BLaER1 treated with 17β-estradiol and CSF1 and Interleukin-3, amounts not matched to agents 10 nM and 100 nM (cell line): ENCODE measurements at regions not wholly inside any gene's neighbourhood (a gene's known extent, or its start where the extent isn't known, plus 50 kb on each side); places are given as distances from the start of the nearest gene placed in this dataset.

ENCODE experiments used
- H3K27ac ChIP-seq, 11 experiments: shearing (Covaris generic); formaldehyde crosslinking; 2 replicates each; pipeline ENCODE4 v1.8.1; 2022
- H3K27me3 ChIP-seq, 11 experiments: shearing (Covaris generic); formaldehyde crosslinking; 2 replicates each; pipeline ENCODE4 v1.8.1; 2022
- H3K36me3 ChIP-seq, 11 experiments: shearing (Covaris generic); formaldehyde crosslinking; 2 replicates each; pipeline ENCODE4 v1.8.1; 2022
- H3K4me1 ChIP-seq, 10 experiments: shearing (Covaris generic); formaldehyde crosslinking; 2 replicates each; pipeline ENCODE4 v1.8.1; 2022
- H3K4me2 ChIP-seq, 11 experiments: shearing (Covaris generic); formaldehyde crosslinking; 2 replicates each; pipeline ENCODE4 v1.8.1; 2022
- H3K4me3 ChIP-seq, 10 experiments: shearing (Covaris generic); formaldehyde crosslinking; 2 replicates each; pipeline ENCODE4 v1.8.1; 2022
- H3K9ac ChIP-seq, 11 experiments: shearing (Covaris generic); formaldehyde crosslinking; 2 replicates each; pipeline ENCODE4 v1.8.1; 2022
- H3K9me3 ChIP-seq, 11 experiments: shearing (Covaris generic); formaldehyde crosslinking; replicated peaks in 1 of 11; 2 replicates each; pipeline ENCODE4 v1.8.1; 2022
- H4K20me1 ChIP-seq, 11 experiments: shearing (Covaris generic); formaldehyde crosslinking; 2 replicates each; pipeline ENCODE4 v1.8.1; 2022
- Cebpa-rat ChIP-seq, 11 experiments: shearing (Covaris generic); IDR thresholded peaks; 2 replicates each; pipeline ENCODE4 v1.8.1; 2022

DNA sequence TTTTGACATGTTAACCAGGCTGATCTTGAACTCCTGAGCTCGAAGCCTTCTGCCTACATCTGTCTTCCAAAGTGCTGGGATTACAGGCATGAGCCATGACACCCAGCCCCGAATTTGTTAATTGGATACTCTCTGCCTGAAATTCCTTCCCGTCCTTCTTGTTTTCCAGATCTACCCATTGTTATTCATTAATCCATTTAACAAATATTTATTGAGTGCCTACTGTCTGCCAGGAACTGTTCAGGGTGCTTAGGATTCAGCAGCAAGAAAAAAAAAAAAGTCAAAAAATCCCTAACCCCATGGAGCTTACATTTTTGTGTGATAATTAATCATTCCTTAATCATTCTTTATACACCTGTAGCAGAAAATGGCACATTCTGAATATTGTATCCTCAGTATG lies 206.8 kb upstream of the FOXD3 start:
- Histone ChIP-seq H3K27ac (no peak overlapping the region), H3K4me1 (peaks cover 0 to 18% (median 3%) of the 10 kb centered on the region in 10 experiments; a peak in 10 of 20 replicates), H3K27me3 (no peaks in the 10 kb centered on the region), H3K9ac (no peak overlapping the region), H4K20me1 (no peaks in the 10 kb centered on the region), H3K36me3 (no peaks in the 10 kb centered on the region), H3K9me3 (no peaks in the 10 kb centered on the region), H3K4me2 (peak overlapping the region in 5 of 11 experiments; percentile 7 to 51 (median 26); a peak in 5 of 22 replicates), H3K4me3 (no peak overlapping the region)
- no peak for TF ChIP-seq Cebpa-rat (IDR thresholded peaks at IDR 0.05)

DNA sequence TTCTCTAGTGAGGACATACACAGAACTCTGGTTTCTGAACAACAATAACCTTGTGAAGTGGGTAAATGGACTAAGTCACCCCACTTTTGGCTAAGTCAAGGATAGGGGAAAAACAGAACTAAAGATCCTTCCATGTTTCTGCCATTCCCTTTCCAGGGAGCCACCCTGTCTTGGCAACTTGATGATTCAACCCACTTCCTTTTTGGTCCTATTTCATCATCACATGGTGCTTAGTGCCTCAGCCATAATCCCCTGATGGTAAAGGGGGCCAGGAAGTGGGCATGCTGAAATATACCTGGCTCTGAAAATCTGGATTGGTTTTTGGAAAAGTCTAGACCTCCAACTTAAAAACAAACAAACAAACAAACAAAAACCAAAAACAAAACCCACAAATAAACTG lies 206.4 kb upstream of the FOXD3 start:
- peak overlapping the region in 5 of 11 experiments; percentile 7 to 51 (median 26); a peak in 7 of 22 replicates for H3K4me2 ChIP-seq
- H3K9me3 ChIP-seq: no peaks in the 10 kb centered on the region
- H3K27me3 ChIP-seq: no peaks in the 10 kb centered on the region
- H3K4me3 ChIP-seq: no peak overlapping the region
- TF ChIP-seq Cebpa-rat (IDR thresholded peaks at IDR 0.05): peak in 2 of 11 experiments; percentile 14 to 29; a peak in 2 of 22 replicates
- H3K36me3 ChIP-seq: no peaks in the 10 kb centered on the region
- no peak overlapping the region for H3K9ac ChIP-seq
- peaks cover 0 to 18% (median 3%) of the 10 kb centered on the region in 10 experiments; a peak in 10 of 20 replicates for H3K4me1 ChIP-seq
- no peaks in the 10 kb centered on the region for H4K20me1 ChIP-seq
- H3K27ac ChIP-seq: no peak overlapping the region

DNA sequence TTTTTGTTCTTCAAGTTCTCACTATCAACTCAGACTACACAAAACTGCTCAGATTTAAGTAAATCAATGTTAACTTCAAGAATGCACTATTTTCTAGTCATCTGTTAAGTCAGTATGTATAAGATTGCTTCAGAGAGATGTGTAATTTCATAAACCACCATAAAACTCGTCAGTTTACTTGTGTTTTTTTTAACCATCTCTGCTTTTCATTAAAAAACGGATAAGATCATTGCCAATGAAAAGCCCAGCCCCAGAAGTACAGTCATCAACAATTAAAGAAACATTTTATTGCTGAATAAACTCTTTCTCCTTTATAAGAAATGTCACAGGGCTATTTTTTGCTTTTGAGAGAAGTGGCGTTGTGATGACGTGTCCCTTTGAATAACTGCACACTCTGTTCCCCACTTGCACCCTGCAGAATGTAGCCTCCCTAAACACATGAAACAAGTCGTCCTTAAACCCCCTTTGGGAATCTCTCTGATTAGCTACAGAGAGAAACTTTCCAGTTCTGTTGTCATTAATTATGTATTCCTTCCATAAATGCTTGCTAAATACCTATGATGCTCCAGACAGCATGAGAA lies 202.7 kb upstream of the FOXD3 start:
- Histone ChIP-seq H3K9me3 (no peaks in the 10 kb centered on the region), H4K20me1 (no peaks in the 10 kb centered on the region), H3K36me3 (no peaks in the 10 kb centered on the region), H3K27me3 (no peaks in the 10 kb centered on the region), H3K9ac (no peak overlapping the region), H3K27ac (no peak overlapping the region), H3K4me2 (no peak overlapping the region), H3K4me1 (peaks cover 0 to 17% (median 4%) of the 10 kb centered on the region in 10 experiments; a peak in 10 of 20 replicates), H3K4me3 (no peak overlapping the region)
- TF ChIP-seq Cebpa-rat (IDR thresholded peaks at IDR 0.05): no peak

DNA sequence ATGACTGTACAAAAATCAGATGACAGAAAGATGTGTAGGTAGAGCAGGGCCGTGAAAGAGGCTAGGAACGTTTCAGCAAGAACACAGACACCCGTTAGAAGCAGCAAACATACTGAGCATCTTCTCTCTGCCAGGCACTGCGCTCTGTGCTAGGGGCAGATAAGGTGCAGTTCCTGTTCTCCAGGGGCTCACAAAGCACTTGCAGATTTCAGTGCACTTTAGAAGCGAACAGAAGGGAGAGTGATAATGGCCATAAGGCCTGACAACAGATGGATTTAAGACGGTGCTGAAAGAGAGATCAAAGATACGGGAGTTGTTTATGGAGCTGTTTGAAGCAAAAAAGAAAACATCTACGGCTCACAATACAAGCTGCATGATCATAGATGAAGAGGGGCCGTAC lies 200.3 kb upstream of the FOXD3 start:
- no peaks in the 10 kb centered on the region for H3K9me3 ChIP-seq
- H3K36me3 ChIP-seq: no peaks in the 10 kb centered on the region
- TF ChIP-seq Cebpa-rat (IDR thresholded peaks at IDR 0.05): no peak
- H3K4me2 ChIP-seq: no peak overlapping the region
- no peaks in the 10 kb centered on the region for H4K20me1 ChIP-seq
- H3K4me1 ChIP-seq: peaks cover 0 to 17% (median 2%) of the 10 kb centered on the region in 10 experiments; a peak in 5 of 20 replicates
- no peak overlapping the region for H3K4me3 ChIP-seq
- no peak overlapping the region for H3K27ac ChIP-seq
- H3K9ac ChIP-seq: no peak overlapping the region
- no peaks in the 10 kb centered on the region for H3K27me3 ChIP-seq

DNA sequence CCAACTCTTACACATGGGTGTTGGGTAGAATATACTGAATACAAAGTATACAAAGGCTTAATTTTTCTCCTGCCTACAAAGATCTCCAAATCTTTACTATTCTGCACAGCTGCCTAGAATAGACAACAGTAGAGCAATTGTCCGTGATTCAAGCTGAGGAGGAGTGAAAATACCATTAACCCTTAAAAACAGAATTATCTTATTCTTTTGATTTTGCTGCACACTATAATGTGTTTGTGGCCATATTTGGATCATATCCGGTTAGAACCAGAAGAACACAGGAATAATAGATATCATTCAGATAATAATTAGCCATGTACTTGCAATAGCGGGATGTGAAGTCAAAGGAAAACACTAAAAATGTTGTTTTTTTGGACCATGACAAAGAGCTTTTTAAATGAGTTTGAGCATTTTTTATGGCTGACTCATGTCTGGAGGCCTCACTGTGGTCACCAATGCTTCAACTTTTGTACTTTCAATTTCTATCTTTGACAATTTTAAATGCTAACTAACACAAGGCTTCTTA lies 197.6 kb upstream of the FOXD3 start:
- no peak overlapping the region for H3K4me3 ChIP-seq
- no peaks in the 10 kb centered on the region for H3K36me3 ChIP-seq
- peak overlapping the region in 4 of 11 experiments; percentile 12 to 56 (median 32); a peak in 5 of 22 replicates for H3K27ac ChIP-seq
- TF ChIP-seq Cebpa-rat (IDR thresholded peaks at IDR 0.05): no peak
- no peak overlapping the region for H3K9ac ChIP-seq
- H3K4me1 ChIP-seq: peaks cover 0 to 17% (median 2%) of the 10 kb centered on the region in 10 experiments; a peak in 5 of 20 replicates
- H3K4me2 ChIP-seq: peak overlapping the region in 5 of 11 experiments; percentile 17 to 51 (median 34); a peak in 7 of 22 replicates
- H3K27me3 ChIP-seq: no peaks in the 10 kb centered on the region
- H3K9me3 ChIP-seq: no peaks in the 10 kb centered on the region
- no peaks in the 10 kb centered on the region for H4K20me1 ChIP-seq

DNA sequence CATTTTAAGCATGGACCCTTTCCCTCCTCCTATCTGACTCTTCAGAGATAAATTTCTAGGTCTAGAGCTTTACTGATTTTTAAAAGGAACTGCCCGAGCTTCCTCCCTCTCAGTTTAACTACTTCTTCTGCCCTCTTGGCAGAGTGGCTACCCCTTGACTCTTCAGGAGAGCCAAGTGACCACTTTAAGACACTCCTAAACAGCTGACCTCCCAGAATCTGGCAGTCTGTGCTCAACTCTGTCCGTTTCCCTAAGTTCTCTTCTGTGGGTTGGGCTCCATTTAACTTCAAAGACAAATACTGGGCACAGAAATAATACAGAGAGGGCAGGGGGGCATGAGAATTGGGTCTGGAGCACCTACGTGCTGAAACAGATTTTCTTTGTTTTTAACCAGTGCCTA lies 196.3 kb upstream of the FOXD3 start:
- Histone ChIP-seq H3K9ac (no peak overlapping the region), H3K27me3 (no peaks in the 10 kb centered on the region), H3K9me3 (no peaks in the 10 kb centered on the region), H3K4me2 (no peak overlapping the region), H3K4me3 (no peak overlapping the region), H3K36me3 (no peaks in the 10 kb centered on the region), H3K4me1 (peaks cover 0 to 17% (median 2%) of the 10 kb centered on the region in 10 experiments; a peak in 5 of 20 replicates), H4K20me1 (no peaks in the 10 kb centered on the region), H3K27ac (no peak overlapping the region)
- TF ChIP-seq Cebpa-rat (IDR thresholded peaks at IDR 0.05): no peak

DNA sequence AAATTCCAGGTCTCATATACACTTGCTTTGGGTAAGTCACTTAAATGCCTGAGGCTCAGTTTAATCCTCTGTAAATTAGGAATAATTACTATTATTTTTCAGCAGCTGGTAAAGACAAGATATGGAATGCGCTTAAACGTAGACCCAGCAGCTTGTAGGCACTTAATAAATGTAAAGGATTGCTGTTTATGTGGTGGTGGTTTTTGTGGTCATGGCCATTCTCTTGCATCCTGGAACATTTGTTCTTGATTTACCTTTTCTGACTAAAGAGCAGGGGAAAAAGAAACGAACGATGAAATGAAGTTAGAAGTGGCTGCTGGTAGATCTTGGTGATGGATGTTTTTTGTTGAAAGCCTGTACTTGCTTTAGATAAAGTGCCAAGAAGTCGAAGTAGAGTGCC lies 195.0 kb upstream of the FOXD3 start:
- Histone ChIP-seq H3K4me3 (no peak overlapping the region), H3K36me3 (no peaks in the 10 kb centered on the region), H3K27me3 (no peaks in the 10 kb centered on the region), H3K4me1 (peaks cover 0 to 17% (median 2%) of the 10 kb centered on the region in 10 experiments; a peak in 5 of 20 replicates), H3K27ac (no peak overlapping the region), H3K9me3 (no peaks in the 10 kb centered on the region), H3K4me2 (no peak overlapping the region), H4K20me1 (no peaks in the 10 kb centered on the region), H3K9ac (no peak overlapping the region)
- no peak for TF ChIP-seq Cebpa-rat (IDR thresholded peaks at IDR 0.05)

DNA sequence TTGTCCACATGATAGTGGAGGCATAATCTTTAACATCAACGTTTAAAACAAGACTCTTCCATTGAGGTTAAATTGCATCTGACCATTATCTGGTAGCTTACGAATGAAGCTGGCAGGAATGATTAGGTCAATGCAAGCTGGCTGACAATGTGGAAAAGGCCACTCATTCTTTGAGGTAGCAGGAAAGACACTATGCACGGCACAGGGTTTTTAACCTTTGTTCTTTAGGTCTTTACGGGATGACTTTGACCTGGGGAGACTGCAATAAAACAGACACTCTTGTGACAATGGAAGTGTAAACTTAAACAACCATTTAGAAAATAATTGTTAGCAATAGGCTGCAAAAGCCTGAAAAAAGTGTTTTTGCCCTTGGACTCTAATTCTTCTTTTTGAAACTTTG lies 193.8 kb upstream of the FOXD3 start:
- H3K4me1 ChIP-seq: peaks cover 0 to 17% (median 2%) of the 10 kb centered on the region in 10 experiments; a peak in 5 of 20 replicates
- no peak overlapping the region for H3K9ac ChIP-seq
- no peaks in the 10 kb centered on the region for H3K9me3 ChIP-seq
- H3K4me3 ChIP-seq: no peak overlapping the region
- H3K36me3 ChIP-seq: no peaks in the 10 kb centered on the region
- no peaks in the 10 kb centered on the region for H3K27me3 ChIP-seq
- no peak for TF ChIP-seq Cebpa-rat (IDR thresholded peaks at IDR 0.05)
- H3K27ac ChIP-seq: no peak overlapping the region
- H4K20me1 ChIP-seq: no peaks in the 10 kb centered on the region
- H3K4me2 ChIP-seq: no peak overlapping the region

DNA sequence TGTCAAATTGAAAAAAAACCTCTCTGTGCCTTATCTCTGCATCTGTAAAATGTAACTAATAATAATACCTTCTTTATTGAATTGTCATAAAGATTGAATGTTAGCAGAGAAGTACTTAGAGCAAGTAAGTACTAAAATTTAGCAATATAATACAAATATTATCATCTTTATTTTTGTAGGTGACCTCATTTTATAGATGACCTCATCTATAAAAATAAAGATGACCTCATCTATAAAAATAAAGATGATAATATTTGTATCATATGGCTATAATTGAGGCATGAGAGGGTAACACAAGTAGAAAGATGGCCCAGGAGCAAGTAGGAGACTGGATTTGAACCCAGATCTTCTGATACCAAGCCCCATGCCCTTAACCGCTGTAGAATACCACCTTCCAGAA lies 193.2 kb upstream of the FOXD3 start:
- Histone ChIP-seq H3K27me3 (no peaks in the 10 kb centered on the region), H3K27ac (no peak overlapping the region), H3K36me3 (no peaks in the 10 kb centered on the region), H3K9me3 (no peaks in the 10 kb centered on the region), H3K9ac (no peak overlapping the region), H3K4me3 (no peak overlapping the region), H3K4me2 (no peak overlapping the region), H3K4me1 (peaks cover 0 to 17% (median 2%) of the 10 kb centered on the region in 10 experiments; a peak in 5 of 20 replicates), H4K20me1 (no peaks in the 10 kb centered on the region)
- no peak for TF ChIP-seq Cebpa-rat (IDR thresholded peaks at IDR 0.05)

DNA sequence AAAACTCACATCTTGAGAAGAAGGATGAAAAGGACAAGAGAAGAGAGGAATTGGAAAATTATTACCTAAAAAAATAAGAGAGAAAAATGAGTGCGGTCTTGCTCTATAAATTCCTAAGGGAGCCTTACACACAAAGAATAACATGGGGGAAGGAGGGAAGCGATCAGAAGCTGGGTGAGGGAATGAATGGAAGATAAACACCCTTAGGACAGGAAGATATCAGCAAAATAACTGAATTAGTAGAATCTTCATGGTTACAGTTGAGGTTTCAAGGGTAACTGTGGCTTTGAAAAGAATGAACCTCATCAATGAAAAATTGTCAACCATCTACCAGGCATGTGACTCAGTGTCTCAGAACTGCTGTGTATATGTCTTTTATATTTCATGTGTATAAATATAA lies 192.5 kb upstream of the FOXD3 start:
- H4K20me1 ChIP-seq: no peaks in the 10 kb centered on the region
- no peaks in the 10 kb centered on the region for H3K9me3 ChIP-seq
- no peak overlapping the region for H3K4me2 ChIP-seq
- no peak overlapping the region for H3K9ac ChIP-seq
- peaks cover 0 to 11% (median 0%) of the 10 kb centered on the region in 10 experiments; a peak in 5 of 20 replicates for H3K4me1 ChIP-seq
- no peak for TF ChIP-seq Cebpa-rat (IDR thresholded peaks at IDR 0.05)
- H3K4me3 ChIP-seq: no peak overlapping the region
- no peaks in the 10 kb centered on the region for H3K27me3 ChIP-seq
- no peaks in the 10 kb centered on the region for H3K36me3 ChIP-seq
- H3K27ac ChIP-seq: no peak overlapping the region
